ENCODE measurements at regions not wholly inside any gene's neighbourhood (a gene's known extent, or its start where the extent isn't known, plus 50 kb on each side); places are given as distances from the start of the nearest gene placed in this dataset.
"Not testable (repeated sequence)": the region's sequence is repeated elsewhere in the genome, so short reads cannot be mapped to it uniquely, and the experiment has no call there.

DNA sequence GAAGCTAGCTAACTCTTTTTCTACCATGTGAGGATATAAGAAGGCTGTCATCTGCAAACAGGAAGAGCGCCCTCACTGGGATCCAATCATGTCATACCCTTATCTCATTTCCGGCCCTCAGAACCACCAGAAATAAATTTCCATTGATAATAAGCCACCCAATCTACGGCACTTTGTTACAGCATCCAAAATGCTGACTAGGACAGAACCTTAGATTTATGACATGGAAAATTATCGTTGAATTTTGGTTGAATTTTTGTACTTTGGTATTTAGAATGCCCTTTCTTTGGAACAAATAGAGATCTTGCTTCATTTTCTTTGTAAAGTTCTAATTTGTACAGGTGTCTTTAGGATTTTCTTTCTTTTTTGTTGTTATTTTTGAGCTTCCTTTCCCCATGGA is 53.3 kb upstream of the CYLC2 start:
- DNase-seq: no peak

DNA sequence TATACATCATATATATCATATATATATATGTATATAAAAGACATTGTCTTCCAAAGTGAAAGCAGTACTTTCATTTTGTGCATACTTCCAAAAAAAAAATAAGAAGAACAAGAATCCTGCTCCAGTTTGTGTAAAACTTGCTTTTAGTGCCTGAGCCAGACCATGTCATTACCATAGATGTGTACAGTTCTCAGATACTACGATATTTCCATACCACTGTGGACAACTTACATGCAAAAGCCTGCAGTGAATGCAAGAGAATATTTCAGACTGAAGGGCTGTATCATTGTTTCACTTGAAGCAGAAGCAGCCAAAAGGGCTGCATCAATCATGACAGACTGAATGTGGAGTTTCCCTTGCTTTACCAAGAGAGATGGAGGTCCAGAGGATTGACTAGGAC is 72.6 kb upstream of the CYLC2 start:
- no peak for DNase-seq

DNA sequence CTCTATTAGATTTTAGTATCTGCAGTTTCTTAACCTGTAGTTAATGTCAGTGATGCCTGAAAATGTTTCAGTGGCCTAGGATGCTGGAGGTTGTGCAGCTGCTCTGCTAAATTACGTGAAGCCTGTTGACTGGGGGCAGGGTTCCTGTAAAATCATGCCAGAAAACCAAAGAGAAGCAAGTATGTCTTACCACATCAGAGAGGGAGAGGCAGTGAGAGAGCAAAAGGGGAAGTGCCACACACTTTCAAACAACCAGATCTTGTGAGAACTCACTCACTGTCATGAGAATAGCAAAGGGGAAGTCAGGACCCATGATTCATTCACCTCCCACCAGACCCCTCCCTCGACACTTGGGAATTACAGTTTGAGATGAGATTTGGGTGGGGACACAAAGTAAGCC is 83.9 kb upstream of the CYLC2 start:
- DNase-seq: no peak

DNA sequence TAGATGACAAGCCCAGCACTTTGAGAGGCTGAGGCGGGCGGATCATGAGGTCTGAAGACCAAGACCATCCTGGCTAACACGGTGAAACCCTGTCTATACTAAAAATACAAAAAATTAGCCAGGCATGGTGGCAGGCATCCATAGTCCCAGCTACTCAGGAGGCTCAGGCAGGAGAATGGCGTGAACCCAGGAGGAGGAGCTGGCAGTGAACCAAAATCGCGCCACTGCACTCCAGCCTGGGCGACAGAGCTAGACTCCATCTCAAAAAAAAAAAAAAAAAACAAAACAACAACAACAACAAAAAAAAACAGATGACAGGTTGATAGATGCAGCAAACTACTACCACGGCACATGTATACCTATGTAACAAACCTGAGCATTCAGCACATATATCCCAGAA is 89.3 kb upstream of the CYLC2 start:
- not testable (repeated sequence) for DNase-seq

DNA sequence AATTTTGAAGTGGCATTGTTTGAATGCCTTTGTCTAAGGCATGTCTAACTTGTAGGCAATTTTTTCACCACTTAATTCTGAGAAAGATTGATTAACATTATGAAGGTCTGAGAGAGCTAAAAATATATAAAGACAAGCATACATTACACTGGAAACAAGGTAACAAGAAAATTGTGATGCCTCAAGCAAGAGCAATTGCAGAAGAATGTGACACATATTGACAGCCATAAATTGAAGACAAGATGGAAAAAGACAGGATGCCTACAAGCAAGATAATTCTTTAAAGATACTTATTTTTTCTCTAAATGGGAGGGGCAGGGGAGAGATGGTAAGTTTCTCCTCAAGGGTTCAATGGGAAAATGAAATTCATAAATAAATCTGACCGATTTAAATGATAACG is 103.1 kb upstream of the CYLC2 start:
- no peak for DNase-seq

DNA sequence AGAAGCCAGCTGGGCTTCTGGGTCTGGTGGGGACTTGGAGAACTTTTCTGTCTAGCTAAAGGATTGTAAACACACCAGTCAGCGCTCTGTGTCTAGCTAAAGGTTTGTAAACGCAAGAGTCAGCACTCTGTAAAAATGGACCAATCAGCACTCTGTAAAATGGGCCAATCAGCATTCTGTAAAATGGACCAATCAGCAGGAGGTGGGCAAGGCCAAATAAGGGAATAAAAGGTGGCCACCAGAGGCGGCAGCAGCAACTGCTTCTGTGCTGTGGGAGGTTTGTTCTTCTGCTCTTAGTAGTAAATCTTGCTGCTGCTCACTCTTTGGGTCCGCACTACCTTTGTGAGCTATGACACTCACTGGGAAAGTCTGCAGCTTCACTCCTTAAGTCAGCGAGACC is 106.4 kb upstream of the CYLC2 start:
- not testable (repeated sequence) for DNase-seq

DNA sequence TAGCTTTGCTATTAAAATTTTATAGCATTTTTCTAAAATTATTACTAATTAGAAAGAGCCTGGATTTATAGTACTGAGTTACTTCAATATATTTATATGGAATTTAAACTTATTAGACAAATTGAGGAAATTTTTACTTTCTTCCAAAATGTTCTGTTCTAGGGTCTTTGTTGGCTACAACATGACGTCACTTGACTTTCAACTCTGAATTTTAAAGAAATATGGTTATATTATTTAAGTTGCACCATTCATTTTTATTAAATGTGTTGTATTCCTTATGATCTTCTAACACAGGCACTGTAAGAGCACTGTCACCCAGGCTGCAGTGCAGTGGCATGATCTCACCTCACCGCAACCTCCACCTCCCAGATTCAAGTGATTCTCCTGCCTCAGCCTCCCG is 119.4 kb upstream of the CYLC2 start:
- DNase-seq: no peak

DNA sequence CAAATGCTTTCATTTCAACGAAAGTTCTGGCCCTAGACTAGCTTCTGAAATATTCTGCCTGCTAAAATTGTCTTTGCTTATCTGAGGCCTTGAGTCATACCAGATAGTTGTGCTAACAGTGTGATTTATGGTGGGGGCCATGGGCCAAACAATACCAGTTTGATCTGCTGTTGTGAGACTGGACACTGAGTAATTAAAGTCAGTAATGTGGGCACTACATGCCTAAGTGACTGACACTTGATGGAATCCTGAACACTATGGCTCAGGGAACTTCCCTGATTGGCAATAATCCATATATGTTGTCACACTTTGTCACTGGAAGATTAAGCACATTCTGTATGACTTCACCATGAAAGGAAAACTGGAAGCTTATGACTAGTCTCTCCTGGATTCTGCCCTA is 127.6 kb upstream of the CYLC2 start:
- no peak for DNase-seq

DNA sequence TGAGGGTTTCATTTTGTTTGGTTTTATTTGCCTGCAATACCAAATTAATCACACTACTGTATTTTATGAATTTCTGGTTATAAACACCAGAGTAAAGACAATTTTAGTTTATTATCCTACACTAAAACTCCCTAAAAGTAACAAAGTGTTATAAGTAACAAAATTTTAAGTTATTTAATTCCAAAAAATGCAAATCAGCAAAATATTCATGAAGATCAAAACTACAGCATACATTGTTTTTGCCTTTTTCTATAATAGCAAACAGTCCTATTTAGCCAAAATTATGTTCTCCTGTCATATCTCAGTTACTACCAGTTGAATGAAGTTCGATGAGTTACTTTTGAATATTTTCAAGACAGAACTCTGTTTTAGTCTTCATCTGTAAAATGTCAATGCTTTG is 132.7 kb upstream of the CYLC2 start:
- DNase-seq: no peak

DNA sequence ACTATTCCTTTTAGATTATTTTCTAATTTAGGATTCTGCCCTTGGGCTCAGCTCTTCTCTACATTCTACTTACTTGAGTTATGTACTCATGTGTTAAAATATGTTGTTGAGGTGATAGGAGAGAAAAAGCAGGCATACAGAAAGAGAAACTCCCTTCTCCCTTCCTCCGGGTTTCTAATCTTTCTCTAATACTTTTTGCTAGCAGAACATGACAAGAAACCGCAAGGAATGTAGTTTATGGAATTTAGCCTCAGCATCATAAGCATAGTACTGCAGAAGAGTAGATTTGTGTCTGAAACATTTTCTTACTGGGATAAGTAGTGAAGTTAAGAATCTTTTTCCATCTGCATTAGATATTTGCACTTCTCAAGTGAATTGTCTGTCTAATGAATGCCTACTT is 139.5 kb upstream of the CYLC2 start:
- no peak for DNase-seq

DNA sequence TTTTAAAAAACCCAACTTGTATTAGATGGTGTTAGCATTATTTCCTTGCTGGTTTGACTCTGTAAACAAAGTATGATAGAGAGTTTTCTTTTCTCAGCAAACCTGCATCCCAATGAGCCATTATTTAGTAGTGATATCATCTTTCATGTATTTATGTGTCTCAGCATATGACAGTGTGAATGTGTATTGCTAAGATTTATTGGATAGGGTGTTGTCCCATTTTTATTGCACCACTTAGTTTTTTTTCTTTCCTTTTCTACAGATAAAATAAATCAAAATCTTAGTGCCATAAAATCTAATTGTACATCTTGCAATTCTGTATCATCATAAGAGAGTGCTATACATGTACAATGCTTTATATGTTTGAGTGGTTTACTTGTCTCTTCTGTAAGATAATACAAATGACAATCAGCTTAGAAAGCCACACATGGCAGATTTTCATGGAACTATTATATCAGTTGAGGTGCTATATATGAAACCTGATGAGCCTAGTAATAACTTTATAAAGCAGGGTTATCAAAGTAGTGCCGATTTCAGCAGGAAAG is 149.2 kb upstream of the CYLC2 start:
- DNase-seq: no peak

DNA sequence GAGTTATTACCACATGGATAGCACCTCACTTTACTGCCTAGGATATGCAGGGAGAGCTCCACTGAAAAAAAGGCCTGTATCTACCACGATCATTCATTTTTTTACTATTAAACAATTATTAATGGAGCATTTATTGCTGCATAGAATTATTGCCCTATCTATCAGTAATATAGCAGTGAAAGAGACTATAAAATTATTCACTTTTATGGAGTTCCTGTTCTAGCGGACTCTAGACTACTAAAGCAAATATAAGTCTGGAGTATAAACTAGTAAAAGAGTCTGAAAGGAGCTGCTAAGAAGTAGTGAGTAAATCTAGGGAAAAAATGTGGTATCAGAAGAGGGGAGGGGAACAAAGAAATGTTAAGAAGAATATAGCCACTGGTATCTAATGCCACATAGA is 150.4 kb upstream of the CYLC2 start:
- DNase-seq: no peak

DNA sequence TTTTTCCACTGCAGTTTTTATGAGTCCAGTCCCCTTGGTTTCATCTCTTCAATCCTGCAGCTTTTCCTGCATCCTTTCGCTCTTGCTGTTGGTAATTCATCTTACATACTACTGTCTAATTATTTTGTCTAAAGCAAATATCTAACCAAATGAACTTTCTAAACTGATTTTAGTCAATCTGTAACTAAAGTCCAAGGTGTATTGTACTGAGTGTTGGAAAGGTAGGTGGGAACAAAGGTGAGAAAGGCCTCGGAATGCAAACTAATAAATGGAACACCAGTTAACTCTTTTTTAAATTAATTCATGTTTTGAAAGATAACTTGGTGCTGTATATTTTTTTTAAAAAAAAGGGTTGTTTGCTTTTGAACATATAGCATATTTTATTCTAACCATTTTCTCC is 152.7 kb upstream of the CYLC2 start:
- DNase-seq: no peak

DNA sequence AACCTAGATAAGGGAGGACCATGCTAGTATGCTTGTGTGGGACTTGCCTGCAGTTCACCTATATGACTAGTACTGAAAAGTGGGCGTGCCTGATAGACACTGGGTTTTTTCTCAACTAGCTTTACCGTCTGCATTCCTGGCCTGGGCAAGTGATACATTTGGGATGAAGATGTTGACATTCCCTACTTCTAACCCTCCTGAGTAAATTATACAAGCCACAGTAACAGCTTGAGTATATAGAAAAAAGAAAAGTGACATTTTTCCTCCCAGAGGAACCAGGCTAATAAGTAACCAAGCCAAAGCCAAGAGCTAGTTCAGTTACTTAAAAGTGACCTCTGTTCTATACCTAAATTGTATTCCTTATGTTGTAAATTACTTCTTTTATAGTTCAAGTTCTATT is 153.8 kb upstream of the CYLC2 start:
- no peak for DNase-seq

DNA sequence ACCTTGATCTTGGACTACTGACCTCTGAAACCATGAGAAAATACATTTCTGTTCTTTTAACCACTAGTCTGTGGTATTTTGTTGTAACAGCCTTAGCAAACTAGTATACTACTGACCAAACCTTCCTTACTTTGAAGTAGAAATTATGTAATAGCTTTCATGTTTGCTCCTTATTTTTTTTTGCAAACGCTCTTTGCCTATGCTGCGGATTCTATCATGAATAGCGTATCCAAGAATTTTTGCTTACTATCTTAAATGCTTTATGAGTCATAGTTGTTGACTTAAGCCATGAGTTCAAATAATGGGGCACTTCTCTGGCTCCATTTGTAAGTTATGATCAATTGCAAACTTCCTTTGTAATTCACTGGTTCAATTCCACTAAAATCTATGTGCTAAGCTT is 154.8 kb upstream of the CYLC2 start:
- no peak for DNase-seq

DNA sequence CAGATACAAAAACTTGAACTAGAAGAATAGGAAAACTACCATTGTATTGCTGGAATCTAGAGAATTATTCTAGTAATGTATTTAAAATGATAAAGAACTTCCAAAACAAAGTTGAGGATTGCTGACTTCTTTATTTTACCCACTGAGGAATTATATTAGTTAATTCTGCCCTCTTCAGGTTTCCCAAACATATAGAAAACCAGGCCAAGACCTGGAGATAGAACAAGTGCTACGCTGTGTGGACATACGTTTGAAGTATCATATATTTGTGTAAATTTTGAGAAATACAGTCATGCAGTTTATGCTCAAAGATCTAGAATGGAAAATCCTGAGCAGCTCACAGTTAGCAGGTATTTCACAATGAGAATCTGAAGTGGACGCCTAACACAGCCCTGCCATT is 162.3 kb upstream of the CYLC2 start:
- DNase-seq: no peak

DNA sequence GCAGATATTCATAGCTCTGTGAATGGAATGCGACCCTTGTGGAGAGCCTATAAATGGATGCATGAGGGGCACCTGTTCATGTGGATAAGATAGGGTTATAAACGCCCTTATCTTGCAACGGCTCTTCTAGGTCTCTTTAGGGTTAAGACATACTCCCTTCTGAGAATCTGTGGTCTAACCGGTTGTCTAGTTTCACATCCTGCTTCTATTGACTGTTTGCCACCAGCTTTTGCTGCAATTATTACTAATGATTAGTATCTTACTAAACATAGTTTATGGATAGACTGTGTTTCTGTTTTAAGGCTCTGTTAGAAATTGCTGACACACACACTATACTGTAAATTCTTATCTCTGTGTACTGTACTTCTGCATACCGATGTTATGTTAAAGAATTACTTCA is 198.9 kb upstream of the CYLC2 start:
- DNase-seq: no peak

DNA sequence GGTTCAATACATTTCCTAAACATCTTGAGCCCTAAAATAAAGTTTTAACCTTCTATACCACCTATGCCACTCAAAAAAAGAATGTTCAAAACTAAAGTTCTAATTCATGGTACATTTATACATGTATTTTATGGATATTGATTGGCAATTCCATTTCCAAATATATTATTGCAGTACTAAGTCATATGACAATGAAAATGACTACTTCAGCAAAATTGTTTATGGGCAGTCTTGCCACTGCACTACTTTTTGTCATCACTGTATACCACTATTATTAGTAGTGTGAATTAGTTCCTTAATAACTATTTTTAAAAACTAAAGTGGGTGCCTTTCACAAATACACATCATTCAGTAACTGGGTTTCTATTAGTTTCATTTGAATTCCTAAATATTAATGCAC is 199.6 kb upstream of the CYLC2 start:
- DNase-seq: no peak

DNA sequence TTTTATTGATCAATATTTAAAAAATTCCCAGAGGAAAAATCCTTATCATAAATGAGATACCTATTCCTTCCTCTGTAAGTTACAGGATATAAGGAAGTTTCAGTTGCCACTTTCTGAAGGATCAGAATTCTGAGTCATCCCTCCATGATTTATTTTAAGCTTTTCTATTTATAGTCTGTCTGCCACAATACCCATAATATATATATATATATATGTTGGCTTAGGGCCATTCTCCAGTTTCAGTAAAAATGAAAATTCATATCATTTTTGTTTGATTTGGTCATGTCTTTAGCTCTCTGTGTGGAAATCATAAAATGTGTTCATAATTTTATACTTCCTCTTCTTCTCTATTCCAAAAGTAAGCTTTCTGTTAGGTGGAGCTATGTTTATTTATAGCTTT is 215.8 kb upstream of the CYLC2 start:
- DNase-seq: no peak

DNA sequence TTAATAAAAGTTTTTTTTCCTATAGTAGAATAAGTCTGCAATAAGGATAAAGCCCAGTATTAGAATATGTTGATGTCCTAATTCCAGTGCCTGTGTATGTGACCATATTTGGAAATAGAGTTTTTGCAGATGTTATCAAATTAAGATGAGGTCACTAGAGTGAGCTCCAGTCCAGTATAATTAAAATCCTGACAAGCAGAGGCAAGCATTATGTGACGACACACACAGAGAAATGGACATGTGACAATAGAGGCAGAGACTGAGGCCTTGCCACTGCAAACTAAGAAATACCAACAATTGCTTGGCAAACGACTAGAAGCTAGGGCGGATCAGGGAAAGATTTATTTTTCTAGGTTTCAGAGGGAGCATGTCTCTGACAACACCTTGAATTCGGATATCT is 216.4 kb upstream of the CYLC2 start:
- DNase-seq: no peak

DNA sequence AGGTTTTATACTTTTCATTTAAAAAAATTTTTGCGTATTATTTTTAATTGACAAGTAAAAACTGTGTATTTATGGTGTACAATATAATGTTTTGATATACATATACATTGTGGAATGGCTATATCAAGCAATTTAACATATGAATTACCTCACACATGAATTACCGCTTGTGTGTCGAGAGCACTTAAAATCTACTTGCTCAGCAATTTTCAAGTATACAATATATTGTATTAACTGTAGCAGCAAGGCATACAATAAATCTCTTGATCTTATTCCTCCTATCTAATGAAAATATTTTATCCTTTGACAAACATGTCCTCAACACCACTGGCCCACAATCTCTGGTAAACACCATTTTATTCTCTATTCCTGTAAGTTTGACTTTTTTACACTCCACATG is 224.4 kb upstream of the CYLC2 start:
- DNase-seq: no peak

DNA sequence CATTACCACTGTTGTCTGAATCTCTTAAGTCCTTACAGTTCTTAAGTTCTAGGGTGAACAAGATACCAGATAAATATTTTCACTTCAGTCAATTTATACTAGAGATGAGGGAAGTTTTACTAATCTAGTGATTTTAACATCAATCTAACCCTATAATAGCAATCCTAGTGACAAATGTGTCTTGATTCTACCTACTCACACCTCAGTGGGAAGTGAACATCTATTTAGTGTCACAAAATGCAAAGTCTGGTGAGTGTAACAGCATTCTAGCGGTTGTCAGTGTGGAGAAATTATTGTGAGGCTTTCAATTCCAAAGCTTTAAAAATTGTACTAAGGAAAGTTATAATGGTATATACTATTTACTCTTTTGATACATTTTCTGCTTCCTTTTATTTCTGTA is 225.8 kb upstream of the CYLC2 start:
- no peak for DNase-seq

DNA sequence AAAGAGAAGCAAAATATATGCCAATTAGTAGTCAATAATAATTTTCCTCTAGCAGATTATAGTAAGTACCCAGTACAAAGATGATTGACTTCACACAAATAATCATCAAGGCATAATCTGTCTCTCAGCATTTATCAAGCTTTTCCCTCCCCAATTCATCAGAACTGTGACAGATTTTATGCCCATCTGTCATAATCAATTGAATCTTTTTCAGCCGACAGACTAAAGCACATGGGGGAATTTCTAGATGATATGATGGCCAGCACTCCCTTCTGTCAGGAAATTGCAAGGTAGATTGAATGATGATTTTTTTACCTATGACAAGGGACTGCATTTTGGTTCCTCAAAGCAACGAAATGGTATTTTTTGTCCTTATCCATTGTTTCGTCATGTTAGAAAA is 227.1 kb upstream of the CYLC2 start:
- DNase-seq: no peak

DNA sequence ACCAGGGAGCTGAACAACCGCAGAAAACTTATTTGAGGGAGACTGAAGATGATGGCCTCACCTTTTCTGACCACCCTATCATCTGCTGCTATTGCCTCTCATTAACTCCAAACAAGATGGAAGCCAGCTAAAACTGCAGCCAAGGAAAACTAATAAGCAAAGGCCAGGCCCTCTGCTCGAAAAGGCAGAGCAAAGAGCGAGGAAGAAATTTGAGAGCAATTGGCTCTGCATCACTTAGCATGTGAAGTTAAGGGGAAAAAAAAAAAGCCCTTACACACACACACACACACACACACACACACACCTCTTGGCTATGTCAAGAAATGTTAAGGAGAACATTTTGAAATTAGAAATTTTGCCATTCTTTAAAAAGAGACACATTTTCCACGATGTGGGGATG is 228.1 kb upstream of the CYLC2 start:
- no peak for DNase-seq

DNA sequence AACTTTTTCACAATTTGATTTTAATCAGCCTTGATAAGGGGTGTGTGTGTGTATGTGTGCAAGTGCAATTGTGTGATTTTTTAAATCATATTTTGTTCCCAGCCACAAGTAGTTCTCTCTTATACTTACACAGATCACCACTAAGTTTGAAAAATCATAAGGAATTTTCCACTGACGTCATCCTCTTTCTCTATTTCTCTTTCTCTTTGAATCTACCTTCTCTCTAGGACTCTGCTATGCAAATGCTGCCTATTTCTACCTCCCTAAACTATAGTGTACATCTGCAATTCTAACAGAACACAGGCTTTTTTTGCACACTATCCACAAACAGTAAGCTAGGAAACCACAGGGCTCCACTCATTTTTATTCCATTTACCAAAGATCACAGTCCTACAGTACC is 254.6 kb upstream of the CYLC2 start:
- DNase-seq: no peak

DNA sequence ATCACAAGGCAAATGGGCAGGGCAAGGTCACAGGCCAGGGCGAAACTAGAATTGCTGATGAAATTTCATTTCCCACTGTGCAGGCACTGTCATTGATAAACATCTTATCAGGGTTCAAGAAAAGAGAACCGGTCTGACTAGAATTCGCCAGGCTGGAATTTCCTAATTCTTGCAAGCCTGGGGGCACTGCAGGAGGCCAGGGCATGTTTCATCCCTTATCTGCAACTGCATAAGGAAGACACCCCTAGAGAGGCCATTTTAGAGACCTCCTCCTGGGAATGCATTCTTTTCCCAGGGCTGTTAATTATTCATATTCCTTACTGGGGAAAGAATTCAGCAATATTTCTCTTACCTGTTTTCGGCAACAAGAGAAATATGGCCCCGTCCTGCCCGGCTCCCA is 266.2 kb upstream of the CYLC2 start:
- DNase-seq: no peak
